ENCODE measurements at regions not wholly inside any gene's neighbourhood (a gene's known extent, or its start where the extent isn't known, plus 50 kb on each side); places are given as distances from the start of the nearest gene placed in this dataset.

DNA sequence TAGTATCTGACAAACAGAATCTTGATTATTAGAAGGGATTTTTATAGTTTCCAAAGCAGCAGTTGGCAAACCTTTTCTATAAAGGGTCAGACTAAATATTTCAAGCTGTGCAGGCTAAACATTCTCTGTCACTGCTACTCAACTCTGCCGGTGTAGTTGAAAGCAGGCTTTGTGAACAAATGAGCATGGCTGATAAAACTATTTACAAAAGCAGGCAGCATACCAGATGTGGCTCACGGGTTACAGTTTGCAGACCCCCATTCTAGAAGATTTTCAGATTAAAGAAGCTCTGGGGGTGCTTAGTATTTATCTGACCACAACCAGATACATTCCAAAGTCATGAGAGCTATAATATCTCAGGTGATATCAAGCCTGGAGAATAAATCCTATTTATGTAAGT is 1017.5 kb downstream of the SORCS1 start:
- TF ChIP-seq, protein P1, sequence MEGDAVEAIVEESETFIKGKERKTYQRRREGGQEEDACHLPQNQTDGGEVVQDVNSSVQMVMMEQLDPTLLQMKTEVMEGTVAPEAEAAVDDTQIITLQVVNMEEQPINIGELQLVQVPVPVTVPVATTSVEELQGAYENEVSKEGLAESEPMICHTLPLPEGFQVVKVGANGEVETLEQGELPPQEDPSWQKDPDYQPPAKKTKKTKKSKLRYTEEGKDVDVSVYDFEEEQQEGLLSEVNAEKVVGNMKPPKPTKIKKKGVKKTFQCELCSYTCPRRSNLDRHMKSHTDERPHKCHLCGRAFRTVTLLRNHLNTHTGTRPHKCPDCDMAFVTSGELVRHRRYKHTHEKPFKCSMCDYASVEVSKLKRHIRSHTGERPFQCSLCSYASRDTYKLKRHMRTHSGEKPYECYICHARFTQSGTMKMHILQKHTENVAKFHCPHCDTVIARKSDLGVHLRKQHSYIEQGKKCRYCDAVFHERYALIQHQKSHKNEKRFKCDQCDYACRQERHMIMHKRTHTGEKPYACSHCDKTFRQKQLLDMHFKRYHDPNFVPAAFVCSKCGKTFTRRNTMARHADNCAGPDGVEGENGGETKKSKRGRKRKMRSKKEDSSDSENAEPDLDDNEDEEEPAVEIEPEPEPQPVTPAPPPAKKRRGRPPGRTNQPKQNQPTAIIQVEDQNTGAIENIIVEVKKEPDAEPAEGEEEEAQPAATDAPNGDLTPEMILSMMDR (IDR thresholded peaks at IDR 0.05) = no peak
- no peak for TF ChIP-seq POLR2AphosphoS5 (IDR thresholded peaks at IDR 0.05)
- no peak for TF ChIP-seq POLR2A (IDR thresholded peaks at IDR 0.05)
